ENCODE measurements at regions not wholly inside any gene's neighbourhood (a gene's known extent, or its start where the extent isn't known, plus 50 kb on each side); places are given as distances from the start of the nearest gene placed in this dataset.

DNA sequence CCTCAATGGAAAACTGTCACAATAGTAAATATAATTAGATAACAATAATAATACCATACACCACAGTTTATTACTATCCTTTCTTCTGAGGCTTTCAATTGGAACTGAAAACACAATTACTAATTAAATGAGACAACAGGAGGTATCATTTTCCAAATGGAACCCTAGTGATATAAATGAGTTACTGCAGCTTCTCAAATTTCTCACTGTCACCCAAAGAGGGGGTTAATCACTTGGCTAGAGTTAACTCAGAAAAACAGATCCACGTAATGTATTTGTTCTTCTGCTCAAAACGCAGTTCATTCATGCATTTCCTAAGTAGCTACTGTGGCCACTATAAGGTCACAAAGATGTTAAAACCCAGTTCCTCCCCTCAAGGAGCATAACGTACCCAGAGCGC, 120.9 kb upstream of the FOXN3 start:
- WGBS, result 90% methylated on average over 4 of the region's 4 CpGs
- no peak overlapping the region for H3K27ac ChIP-seq
- no peaks in the 10 kb centered on the region for H3K27me3 ChIP-seq
- H3K9me3 ChIP-seq, result no peaks in the 10 kb centered on the region
- no peaks in the 10 kb centered on the region for H3K36me3 ChIP-seq
- TF ChIP-seq EP300 (IDR thresholded peaks at IDR 0.05), result no peak
- no peak for TF ChIP-seq POLR2A (IDR thresholded peaks at IDR 0.05)
- TF ChIP-seq CTCF (IDR thresholded peaks at IDR 0.05), result no peak
- TF ChIP-seq POLR2AphosphoS5 (IDR thresholded peaks at IDR 0.05), result no peak
- H3K4me3 ChIP-seq, result no peak overlapping the region
- no peak for DNase-seq (ENCODE audit: low spot score in 2 of 2)
- H3K4me1 ChIP-seq, result no peaks in the 10 kb centered on the region

DNA sequence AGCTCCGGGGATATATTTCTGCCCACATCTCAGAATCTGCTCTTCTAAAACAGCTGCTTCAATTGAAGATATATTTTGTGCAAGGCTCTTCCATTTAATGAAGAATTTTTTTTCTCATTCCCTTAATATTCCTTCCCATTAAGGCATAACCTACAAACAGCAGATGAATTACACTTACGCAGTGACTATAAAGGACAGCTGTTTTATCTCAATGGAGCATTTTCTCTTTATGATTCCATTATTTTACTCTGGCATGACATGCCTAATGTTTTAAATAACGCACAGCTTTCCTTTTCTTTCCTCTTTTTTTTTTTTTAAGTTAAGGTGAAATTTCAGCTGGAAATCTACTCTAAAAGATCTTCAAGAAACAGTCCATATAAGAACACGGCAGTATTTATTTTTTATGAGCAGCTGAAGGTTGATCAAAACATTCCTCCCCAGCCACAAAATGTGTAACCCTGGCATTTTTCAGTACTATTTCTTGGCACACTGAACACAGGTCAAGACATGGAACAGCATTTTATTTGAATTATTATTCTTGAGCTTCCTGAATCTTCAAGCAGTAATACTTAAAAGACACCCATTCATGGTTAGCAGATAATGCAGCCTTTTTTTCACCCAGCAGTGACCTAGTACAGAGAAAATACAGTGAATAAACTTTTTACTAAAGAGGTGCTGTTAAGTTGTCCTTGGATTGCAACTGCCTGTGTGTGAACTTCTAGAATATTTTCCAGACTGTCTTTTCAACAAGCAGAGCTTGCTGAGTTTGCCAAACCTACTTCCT, 118.1 kb upstream of the FOXN3 start:
- H3K4me3 ChIP-seq, result no peak overlapping the region
- 83% methylated on average over 4 of the region's 4 CpGs for WGBS
- no peak for DNase-seq (ENCODE audit: low spot score in 2 of 2)
- no peaks in the 10 kb centered on the region for H3K27me3 ChIP-seq
- no peak overlapping the region for H3K27ac ChIP-seq
- peaks cover 3% of the 10 kb centered on the region for H3K4me1 ChIP-seq
- H3K36me3 ChIP-seq, result no peaks in the 10 kb centered on the region
- H3K9me3 ChIP-seq, result no peaks in the 10 kb centered on the region
- TF ChIP-seq POLR2AphosphoS5 (IDR thresholded peaks at IDR 0.05) (no peak), EP300 (IDR thresholded peaks at IDR 0.05) (no peak)

DNA sequence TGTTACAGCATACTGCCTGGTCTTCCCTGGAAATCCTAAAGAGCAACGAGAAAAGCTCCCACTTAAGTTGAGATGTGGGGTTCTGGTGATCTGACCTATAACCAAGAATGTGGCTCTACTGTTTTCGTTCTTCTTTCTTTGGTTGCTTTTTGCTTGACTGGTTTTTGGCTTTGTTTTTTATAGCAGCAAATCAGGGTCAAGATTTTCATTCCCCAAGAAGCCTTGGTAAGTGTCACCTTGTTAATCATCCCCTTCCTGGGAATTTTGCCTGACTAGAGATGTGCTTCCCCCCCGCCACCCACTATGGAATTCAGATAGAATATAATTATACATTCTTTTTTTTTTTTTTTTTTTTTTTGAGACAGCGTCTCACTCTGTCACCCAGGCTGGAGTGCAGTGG, 116.7 kb upstream of the FOXN3 start:
- WGBS, result 96% methylated on average over 4 of the region's 4 CpGs
- Histone ChIP-seq H3K4me1 (peaks cover 3% of the 10 kb centered on the region), H3K27ac (no peak overlapping the region), H3K36me3 (no peaks in the 10 kb centered on the region), H3K4me3 (no peak overlapping the region), H3K9me3 (no peaks in the 10 kb centered on the region), H3K27me3 (no peaks in the 10 kb centered on the region)
- TF ChIP-seq CTCF (IDR thresholded peaks at IDR 0.05), result no peak
- TF ChIP-seq EP300 (IDR thresholded peaks at IDR 0.05), result no peak
- TF ChIP-seq POLR2A (IDR thresholded peaks at IDR 0.05), result no peak
- no peak for TF ChIP-seq POLR2AphosphoS5 (IDR thresholded peaks at IDR 0.05)
- no peak for DNase-seq (ENCODE audit: low spot score in 2 of 2)

- no peaks in the 10 kb centered on the region for H3K36me3 ChIP-seq
- no peaks in the 10 kb centered on the region for H3K27me3 ChIP-seq
- DNase-seq (ENCODE audit: low spot score in 2 of 2), result no peak
- WGBS, result 94% methylated on average over 10 of the region's 12 CpGs
- peaks cover 3% of the 10 kb centered on the region for H3K4me1 ChIP-seq
- TF ChIP-seq EP300 (IDR thresholded peaks at IDR 0.05), result no peak
- TF ChIP-seq CTCF (IDR thresholded peaks at IDR 0.05), result no peak
- TF ChIP-seq POLR2AphosphoS5 (IDR thresholded peaks at IDR 0.05), result no peak
- no peak for TF ChIP-seq POLR2A (IDR thresholded peaks at IDR 0.05)
- H3K9me3 ChIP-seq, result no peaks in the 10 kb centered on the region
- H3K27ac ChIP-seq, result no peak overlapping the region
- H3K4me3 ChIP-seq, result no peak overlapping the region
Observed at GRCh38 chr14:89533136-89533535, 116.1 kb upstream of the FOXN3 start.

DNA sequence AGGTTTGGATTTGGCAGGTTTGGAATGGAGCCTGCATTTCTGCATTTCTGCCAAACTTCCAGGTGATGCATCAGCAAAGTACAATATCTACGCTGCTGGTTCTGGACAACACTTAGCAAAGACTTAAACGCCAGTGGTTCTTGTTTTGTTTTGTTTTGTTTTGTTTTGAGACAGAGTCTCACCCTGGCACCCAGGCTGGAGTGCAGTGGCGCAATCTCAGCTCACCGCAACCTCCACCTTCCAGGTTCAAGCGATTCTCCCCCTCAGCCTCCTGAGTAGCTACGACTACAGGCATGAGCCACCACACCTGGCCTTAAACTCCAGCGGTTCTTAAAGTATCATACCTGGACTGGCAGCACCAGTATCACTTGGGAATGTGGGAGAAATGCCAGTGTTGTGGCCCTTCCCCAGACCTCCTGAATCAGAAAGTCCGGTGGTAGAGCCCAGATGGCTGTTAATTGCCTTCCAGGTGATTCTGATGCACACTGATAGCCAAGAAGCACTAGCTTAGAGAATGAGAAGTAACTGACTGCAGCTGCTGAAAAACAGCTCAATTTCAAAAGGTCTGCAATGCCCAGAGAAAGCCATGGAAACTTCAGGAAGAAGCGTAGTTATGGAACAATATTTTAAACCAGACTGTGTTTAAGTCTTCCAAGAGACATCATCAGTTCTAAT, 114.8 kb upstream of the FOXN3 start:
- peaks cover 3% of the 10 kb centered on the region for H3K4me1 ChIP-seq
- DNase-seq (ENCODE audit: low spot score in 2 of 2), result no peak
- H3K9me3 ChIP-seq, result no peaks in the 10 kb centered on the region
- WGBS, result 79% methylated on average over 9 of the region's 9 CpGs
- H3K4me3 ChIP-seq, result no peak overlapping the region
- H3K27ac ChIP-seq, result no peak overlapping the region
- TF ChIP-seq CTCF (IDR thresholded peaks at IDR 0.05) (no peak), POLR2AphosphoS5 (IDR thresholded peaks at IDR 0.05) (no peak), POLR2A (IDR thresholded peaks at IDR 0.05) (no peak), EP300 (IDR thresholded peaks at IDR 0.05) (no peak)
- H3K36me3 ChIP-seq, result no peaks in the 10 kb centered on the region
- no peaks in the 10 kb centered on the region for H3K27me3 ChIP-seq

Measured in suprapubic skin (tissue), 4 donors.